ENCODE measurements at regions not wholly inside any gene's neighbourhood (a gene's known extent, or its start where the extent isn't known, plus 50 kb on each side); places are given as distances from the start of the nearest gene placed in this dataset.

DNA sequence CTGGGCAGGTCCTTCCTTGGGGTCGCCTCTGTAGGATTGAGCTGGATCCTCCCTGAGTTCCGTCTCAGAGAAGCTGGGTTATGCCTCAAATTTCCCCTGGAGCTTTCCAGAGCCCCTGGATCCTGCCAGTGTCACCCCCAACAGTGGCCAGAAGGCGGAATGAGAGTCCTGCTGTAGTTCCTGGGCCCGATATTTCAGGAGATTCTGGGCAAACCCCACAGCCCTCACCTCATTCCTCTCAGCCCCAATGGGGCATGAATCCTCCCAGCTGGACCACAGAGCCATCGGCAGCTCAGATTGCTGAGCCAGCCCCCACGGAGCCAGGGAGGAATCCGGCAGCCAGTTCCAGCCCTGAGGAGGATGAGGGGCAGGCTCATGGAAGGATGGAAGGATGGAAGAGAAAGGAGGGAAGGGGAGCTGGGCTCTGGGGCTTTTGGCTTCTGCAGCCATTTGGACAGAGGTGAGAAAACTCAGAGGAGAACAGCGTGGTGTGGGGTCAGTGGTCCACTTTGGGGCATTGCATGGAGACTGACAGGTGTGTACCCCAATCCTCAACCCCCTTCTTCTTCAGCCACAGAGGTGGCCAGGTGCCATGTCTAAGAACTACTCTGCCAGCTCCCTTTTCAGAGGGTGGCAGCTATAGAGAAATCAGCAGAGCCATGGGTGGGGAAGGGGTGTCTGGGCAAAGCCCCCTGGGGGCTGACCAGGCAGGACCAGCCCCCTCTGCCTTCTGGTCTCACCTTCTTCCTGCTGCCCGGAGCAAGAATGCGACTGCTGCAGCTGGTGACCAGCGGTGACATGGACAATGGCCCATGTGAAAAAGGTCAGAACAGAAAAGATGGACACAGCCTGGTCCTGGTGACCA, 867.6 kb downstream of the TBC1D22A start:
- TF ChIP-seq, protein P1, sequence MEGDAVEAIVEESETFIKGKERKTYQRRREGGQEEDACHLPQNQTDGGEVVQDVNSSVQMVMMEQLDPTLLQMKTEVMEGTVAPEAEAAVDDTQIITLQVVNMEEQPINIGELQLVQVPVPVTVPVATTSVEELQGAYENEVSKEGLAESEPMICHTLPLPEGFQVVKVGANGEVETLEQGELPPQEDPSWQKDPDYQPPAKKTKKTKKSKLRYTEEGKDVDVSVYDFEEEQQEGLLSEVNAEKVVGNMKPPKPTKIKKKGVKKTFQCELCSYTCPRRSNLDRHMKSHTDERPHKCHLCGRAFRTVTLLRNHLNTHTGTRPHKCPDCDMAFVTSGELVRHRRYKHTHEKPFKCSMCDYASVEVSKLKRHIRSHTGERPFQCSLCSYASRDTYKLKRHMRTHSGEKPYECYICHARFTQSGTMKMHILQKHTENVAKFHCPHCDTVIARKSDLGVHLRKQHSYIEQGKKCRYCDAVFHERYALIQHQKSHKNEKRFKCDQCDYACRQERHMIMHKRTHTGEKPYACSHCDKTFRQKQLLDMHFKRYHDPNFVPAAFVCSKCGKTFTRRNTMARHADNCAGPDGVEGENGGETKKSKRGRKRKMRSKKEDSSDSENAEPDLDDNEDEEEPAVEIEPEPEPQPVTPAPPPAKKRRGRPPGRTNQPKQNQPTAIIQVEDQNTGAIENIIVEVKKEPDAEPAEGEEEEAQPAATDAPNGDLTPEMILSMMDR (IDR thresholded peaks at IDR 0.05; ENCODE audit: low read depth, low read length, poor library complexity, severe bottlenecking): no peak
- TF ChIP-seq EZH2phosphoT487 (IDR thresholded peaks at IDR 0.05; ENCODE audit: borderline replicate concordance, low read length): no peak
